GM10248 (cell line): ENCODE measurements at regions not wholly inside any gene's neighbourhood (a gene's known extent, or its start where the extent isn't known, plus 50 kb on each side); places are given as distances from the start of the nearest gene placed in this dataset.

Source experiments
- CTCF ChIA-PET: fragments of 300-600 bp; sonication (Branson Sonifier 250); formaldehyde crosslinking; extraction: SDS; loops from one replicate; lab custom pipeline; 2021; ENCODE audit warnings: antibody characterized with exemption; lab: Yijun Ruan, JAX
- POLR2A ChIA-PET: fragments of 350-650 bp; sonication (Branson Sonifier 250); formaldehyde crosslinking; extraction: SDS; loops from one replicate; lab custom pipeline; 2020; ENCODE audit warnings: antibody characterized with exemption; lab: Yijun Ruan, JAX
- DNase-seq: peaks from one replicate; pipeline ENCODE4 v3.0.0; 2012; ENCODE audit errors: extremely low spot score
- CTCF ChIP-seq: IDR thresholded peaks from 2 replicates; pipeline ENCODE4 v1.5.1; 2012; ENCODE audit warnings: mild to moderate bottlenecking, low read depth; ENCODE audit errors: extremely low read depth, missing control alignments, control extremely low read depth

GRCh38 chr6:51394061-51394460 lies 575.4 kb downstream of the TFAP2B start:
- no peak for DNase-seq
- CTCF ChIA-PET, result interaction anchor here (1.3 to 1.5 kb wide), 2 partner anchors 9 to 28 kb away, joined by 4 read pairs; no protein-coding TSS in a partner anchor
- POLR2A ChIA-PET, result no interaction called here
- TF ChIP-seq CTCF, result no peak

GRCh38 chr6:51396583-51396982 lies 577.9 kb downstream of the TFAP2B start:
- no peak for TF ChIP-seq CTCF
- CTCF ChIA-PET, result interaction anchor here (0.7 kb wide), 1 partner anchor 381 kb away, joined by 3 read pairs; no protein-coding TSS in a partner anchor
- DNase-seq, result no peak
- POLR2A ChIA-PET, result no interaction called here

GRCh38 chr6:51398064-51398705 lies 579.5 kb downstream of the TFAP2B start:
- ChIA-PET POLR2A (no interaction called here), CTCF (interaction anchor here (1.1 to 1.6 kb wide), 5 partner anchors 8 to 623 kb away, joined by 3 to 6 read pairs (median 4); no protein-coding TSS in a partner anchor)
- TF ChIP-seq CTCF, result no peak
- peak; percentile 8 for DNase-seq

- no peak for DNase-seq
- TF ChIP-seq CTCF, result peak; percentile 15
- POLR2A ChIA-PET, result no interaction called here
- CTCF ChIA-PET, result interaction anchor here (1.1 to 1.6 kb wide), 5 partner anchors 9 to 622 kb away, joined by 3 to 6 read pairs (median 4); no protein-coding TSS in a partner anchor
Observed at GRCh38 chr6:51398793-51399192, 580.1 kb downstream of the TFAP2B start.

GRCh38 chr6:51410453-51410852 lies 591.8 kb downstream of the TFAP2B start:
- POLR2A ChIA-PET, result no interaction called here

GRCh38 chr6:51411496-51412125 lies 592.9 kb downstream of the TFAP2B start:
- DNase-seq, result no peak
- ChIA-PET CTCF (no interaction called here), POLR2A (no interaction called here)
- TF ChIP-seq CTCF, result no peak

More at GRCh38 chr6:51410453-51410852, 591.8 kb downstream of the TFAP2B start:
- no peak for DNase-seq
- CTCF ChIA-PET, result no interaction called here
- no peak for TF ChIP-seq CTCF
